SK-N-SH treated with all-trans-retinoic acid at 6 μM for 48 hours (cell line): ENCODE measurements at regions not wholly inside any gene's neighbourhood (a gene's known extent, or its start where the extent isn't known, plus 50 kb on each side); places are given as distances from the start of the nearest gene placed in this dataset.

Experiments used
- ATAC-seq: fragments of 200-7000 bp; cut with Tn5 transposase; 3 replicates; pipeline ENCODE4 v1.9.1; 2020; ENCODE audit warnings: mild to moderate bottlenecking, moderate library complexity
- BACH2 ChIP-seq: fragments of 250-450 bp; sonication (Bioruptor Pico); IDR thresholded peaks from 2 replicates; pipeline ENCODE4 v1.9.0; 2021; ENCODE audit warnings: mild to moderate bottlenecking, borderline replicate concordance
- CREB5 ChIP-seq: fragments of 250-450 bp; sonication (Bioruptor Pico); IDR thresholded peaks from 2 replicates; pipeline ENCODE4 v1.5.1; 2020; ENCODE audit warnings: low read depth, mild to moderate bottlenecking, moderate library complexity
- CSDC2 ChIP-seq: fragments of 250-450 bp; sonication (Bioruptor Pico); IDR thresholded peaks from 2 replicates; pipeline ENCODE4 v1.5.0; 2020; ENCODE audit warnings: mild to moderate bottlenecking, moderate library complexity
- CSRNP3 ChIP-seq: fragments of 250-450 bp; sonication (Bioruptor Pico); IDR thresholded peaks from 2 replicates; pipeline ENCODE4 v1.5.1; 2021; ENCODE audit warnings: mild to moderate bottlenecking, moderate library complexity
- ESRRG ChIP-seq: fragments of 250-450 bp; sonication (Bioruptor Pico); IDR thresholded peaks from 2 replicates; pipeline ENCODE4 v1.6.1; 2021; ENCODE audit warnings: mild to moderate bottlenecking
- GLIS3 ChIP-seq: fragments of 250-450 bp; sonication (Bioruptor Pico); IDR thresholded peaks from 2 replicates; pipeline ENCODE4 v1.5.0; 2020; ENCODE audit warnings: mild to moderate bottlenecking, moderate library complexity
- PPARA ChIP-seq: fragments of 250-450 bp; sonication (Bioruptor Pico); IDR thresholded peaks from 2 replicates; pipeline ENCODE4 v1.5.0; 2020; ENCODE audit warnings: mild to moderate bottlenecking, borderline replicate concordance
- RARB ChIP-seq: fragments of 250-450 bp; sonication (Bioruptor Pico); IDR thresholded peaks from 2 replicates; pipeline ENCODE4 v1.8.0; 2021; ENCODE audit warnings: mild to moderate bottlenecking, moderate library complexity
- SNAI2 ChIP-seq: fragments of 250-450 bp; sonication (Bioruptor Pico); IDR thresholded peaks from 2 replicates; pipeline ENCODE4 v1.5.0; 2020; ENCODE audit warnings: mild to moderate bottlenecking, moderate library complexity
- TOX ChIP-seq: fragments of 250-450 bp; sonication (Bioruptor Pico); IDR thresholded peaks from 2 replicates; pipeline ENCODE4 v1.8.0; 2021; ENCODE audit warnings: mild to moderate bottlenecking, moderate library complexity, borderline replicate concordance
- TSHZ2 ChIP-seq: fragments of 250-450 bp; sonication (Bioruptor Pico); IDR thresholded peaks from 2 replicates; pipeline ENCODE4 v1.5.0; 2020; ENCODE audit warnings: mild to moderate bottlenecking, moderate library complexity
- ZC3H10 ChIP-seq: fragments of 250-450 bp; sonication (Bioruptor Pico); IDR thresholded peaks from 2 replicates; pipeline ENCODE4 v1.5.1; 2021; ENCODE audit warnings: mild to moderate bottlenecking, moderate library complexity
- ZFP3 ChIP-seq: fragments of 250-450 bp; sonication (Bioruptor Pico); IDR thresholded peaks from 2 replicates; pipeline ENCODE4 v1.5.0; 2020; ENCODE audit warnings: mild to moderate bottlenecking, moderate library complexity
- ZFP30 ChIP-seq: fragments of 450-650 bp; formaldehyde crosslinking; IDR thresholded peaks from 2 replicates; pipeline ENCODE4 v1.5.0; 2022; ENCODE audit warnings: mild to moderate bottlenecking, moderate library complexity
- ZNF565 ChIP-seq: fragments of 450-650 bp; formaldehyde crosslinking; conservative IDR thresholded peaks from 2 replicates; pipeline ENCODE4 v1.5.0; 2020; ENCODE audit warnings: low read depth, mild to moderate bottlenecking, moderate library complexity
- ZNF70 ChIP-seq: fragments of 450-650 bp; formaldehyde crosslinking; IDR thresholded peaks from 2 replicates; pipeline ENCODE4 v1.5.0; 2020; ENCODE audit warnings: mild to moderate bottlenecking, moderate library complexity
- ZNF8 ChIP-seq: fragments of 450-650 bp; formaldehyde crosslinking; IDR thresholded peaks from 2 replicates; pipeline ENCODE4 v1.5.0; 2020; ENCODE audit warnings: mild to moderate bottlenecking, moderate library complexity

DNA sequence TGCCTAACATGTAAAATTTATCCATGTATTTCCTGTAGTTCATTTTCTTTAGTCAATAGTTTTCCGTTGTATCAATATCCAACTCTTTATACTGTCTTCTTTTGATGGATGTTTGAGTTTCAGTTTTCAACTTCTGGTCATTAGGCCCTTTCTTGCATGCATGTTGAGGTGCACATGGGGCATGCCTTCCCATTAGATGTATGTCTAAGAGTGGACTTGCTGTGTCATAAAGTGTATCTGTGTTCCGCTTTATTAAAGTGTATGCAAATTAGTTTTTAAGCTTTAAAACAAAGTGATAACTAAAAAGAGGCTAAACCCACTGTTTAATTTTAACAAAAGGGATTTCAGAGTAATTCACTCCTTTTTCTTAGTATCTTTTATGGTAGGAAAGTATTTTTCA, 441.1 kb downstream of the PCNX1 start (continued):
- TF ChIP-seq TSHZ2 (CRISPR knock-in tag) = no peak
- no peak for TF ChIP-seq ZNF565 (CRISPR knock-in tag)

DNA sequence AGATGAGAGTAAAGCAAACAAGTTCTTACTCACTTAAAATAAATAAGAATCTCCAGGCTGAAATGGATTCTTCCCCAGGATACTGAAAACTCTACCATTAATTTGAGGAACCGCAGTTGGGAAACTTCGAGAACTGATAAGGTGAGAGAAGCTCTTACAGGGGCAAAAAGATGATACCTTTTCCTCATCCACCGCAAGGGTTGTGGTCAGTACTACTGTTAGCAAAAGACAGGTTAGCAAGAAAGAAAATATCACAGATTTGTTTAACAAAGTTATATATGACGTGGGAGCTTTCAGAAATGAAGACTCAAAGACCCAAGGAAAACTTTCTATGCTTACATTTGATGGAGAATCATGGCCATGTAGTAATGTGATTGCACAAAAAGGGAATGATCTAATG, 441.6 kb downstream of the PCNX1 start:
- no peak for ATAC-seq
- no peak for TF ChIP-seq ZNF70 (CRISPR knock-in tag)
- TF ChIP-seq PPARA (CRISPR knock-in tag) = no peak
- TF ChIP-seq CSDC2 (CRISPR knock-in tag) = no peak
- TF ChIP-seq CREB5 = no peak
- no peak for TF ChIP-seq GLIS3
- no peak for TF ChIP-seq ZC3H10
- no peak for TF ChIP-seq CSRNP3 (CRISPR knock-in tag)
- no peak for TF ChIP-seq BACH2 (CRISPR knock-in tag)

DNA sequence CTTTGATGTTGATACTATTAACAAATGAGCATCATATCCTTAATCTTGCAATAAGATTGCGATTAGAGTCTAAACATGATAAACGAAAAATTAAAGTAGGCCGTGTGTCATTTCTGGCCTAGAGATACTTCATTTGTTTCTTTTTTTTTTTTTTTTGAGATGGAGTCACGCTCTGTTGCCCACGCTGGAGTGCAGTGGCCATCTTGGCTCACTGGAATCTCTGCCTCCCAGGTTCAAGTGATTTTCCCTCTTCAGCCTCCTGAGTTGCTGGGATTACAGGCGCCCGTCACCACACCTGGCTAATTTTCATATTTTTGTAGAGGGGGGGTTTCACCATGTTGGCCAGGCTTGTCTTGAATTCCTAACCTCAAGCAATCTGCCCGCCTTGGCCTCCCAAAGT, 446.9 kb downstream of the PCNX1 start:
- ATAC-seq = no peak
- TF ChIP-seq TSHZ2 (CRISPR knock-in tag) (no peak), TOX (no peak), ZNF8 (no peak), ESRRG (CRISPR knock-in tag) (no peak), CSRNP3 (CRISPR knock-in tag) (no peak), GLIS3 (no peak), ZFP30 (CRISPR knock-in tag) (no peak), ZNF565 (CRISPR knock-in tag) (no peak), RARB (CRISPR knock-in tag) (no peak), ZC3H10 (no peak), PPARA (CRISPR knock-in tag) (no peak)

DNA sequence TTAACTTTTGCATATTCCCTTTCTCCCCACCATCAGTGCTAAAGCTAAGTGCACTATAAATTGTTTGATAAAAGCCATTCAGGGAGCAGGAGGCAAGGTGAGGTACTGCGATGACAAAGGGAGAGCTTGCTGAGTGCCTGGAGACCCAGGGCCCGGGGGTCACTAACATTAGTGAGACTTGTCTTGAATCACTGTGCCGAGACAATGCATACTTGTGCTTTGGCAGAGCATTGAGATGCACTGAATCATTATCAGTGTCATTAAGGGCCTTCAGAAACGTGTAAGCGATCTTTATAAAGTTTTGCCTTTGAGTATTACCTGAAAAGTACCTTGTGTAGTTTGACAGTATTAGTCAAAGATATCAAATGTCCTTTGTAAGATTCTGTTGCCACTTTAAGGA, 447.5 kb downstream of the PCNX1 start:
- ATAC-seq = peak; percentile 70
- TF ChIP-seq ZFP3 (no peak), SNAI2 (no peak), CREB5 (0 out of 2 replicates have a peak, but pooled peaks have one; percentile 1)
